Nephron progenitor cell (in vitro differentiated cells): ENCODE measurements at regions not wholly inside any gene's neighbourhood (a gene's known extent, or its start where the extent isn't known, plus 50 kb on each side); places are given as distances from the start of the nearest gene placed in this dataset.

Experiments
- DNase-seq: peaks from one replicate; pipeline ENCODE4 v3.0.0; 2021
- H3K27ac Mint-ChIP-seq: 2 replicates; pipeline ENCODE4 v1.8.0; 2021; ENCODE audit warnings: mild to moderate bottlenecking, moderate library complexity, mixed read lengths
- H3K27me3 Mint-ChIP-seq: 2 replicates; pipeline ENCODE4 v1.8.0; 2021; ENCODE audit warnings: mild to moderate bottlenecking, low read depth, mixed read lengths; ENCODE audit not compliant: poor library complexity
- H3K36me3 Mint-ChIP-seq: 2 replicates; pipeline ENCODE4 v1.8.0; 2021; ENCODE audit warnings: low read depth, mixed read lengths
- H3K4me1 Mint-ChIP-seq: 2 replicates; pipeline ENCODE4 v1.8.0; 2021; ENCODE audit warnings: mixed read lengths
- H3K4me3 Mint-ChIP-seq: 2 replicates; pipeline ENCODE4 v1.8.0; 2021; ENCODE audit warnings: mild to moderate bottlenecking, moderate library complexity, mixed read lengths
- H3K9me3 Mint-ChIP-seq: 2 replicates; pipeline ENCODE4 v1.8.0; 2021; ENCODE audit warnings: mild to moderate bottlenecking, moderate library complexity, mixed read lengths
- CTCF ChIP-seq: fragments of 200-600 bp; sonication (generic); IDR thresholded peaks from 2 replicates; pipeline ENCODE4 v1.5.0; 2021; ENCODE audit warnings: antibody characterized with exemption

GRCh38 chr20:19945732-19946670, 71.2 kb upstream of the NAA20 start:
- Mint-ChIP-seq H3K27me3 (peaks cover 3% of the 10 kb centered on the region), H3K4me3 (no peak overlapping the region), H3K9me3 (no peaks in the 10 kb centered on the region), H3K4me1 (no peaks in the 10 kb centered on the region), H3K27ac (peak overlapping the region; percentile 18), H3K36me3 (peaks cover 56% of the 10 kb centered on the region)
- no peak for TF ChIP-seq CTCF
- no peak for DNase-seq

GRCh38 chr20:19947611-19948264, 69.4 kb upstream of the NAA20 start:
- H3K36me3 Mint-ChIP-seq: peaks cover 38% of the 10 kb centered on the region
- no peak for TF ChIP-seq CTCF
- no peak for DNase-seq
- H3K9me3 Mint-ChIP-seq: no peaks in the 10 kb centered on the region
- H3K27ac Mint-ChIP-seq: no peak overlapping the region
- no peak overlapping the region for H3K4me3 Mint-ChIP-seq
- no peaks in the 10 kb centered on the region for H3K4me1 Mint-ChIP-seq
- H3K27me3 Mint-ChIP-seq: peaks cover 3% of the 10 kb centered on the region

- H3K36me3 Mint-ChIP-seq: peaks cover 36% of the 10 kb centered on the region
- H3K9me3 Mint-ChIP-seq: no peaks in the 10 kb centered on the region
- peaks cover 3% of the 10 kb centered on the region for H3K27me3 Mint-ChIP-seq
- H3K27ac Mint-ChIP-seq: no peak overlapping the region
- TF ChIP-seq CTCF: no peak
- no peaks in the 10 kb centered on the region for H3K4me1 Mint-ChIP-seq
- no peak for DNase-seq
- H3K4me3 Mint-ChIP-seq: no peak overlapping the region
Observed at GRCh38 chr20:19949195-19949867, 67.8 kb upstream of the NAA20 start.

GRCh38 chr20:19950042-19950441, 67.1 kb upstream of the NAA20 start:
- H3K27ac Mint-ChIP-seq: no peak overlapping the region
- TF ChIP-seq CTCF: no peak

GRCh38 chr20:19952392-19952791, 64.8 kb upstream of the NAA20 start:
- H3K9me3 Mint-ChIP-seq: no peaks in the 10 kb centered on the region
- DNase-seq: no peak
- no peak for TF ChIP-seq CTCF
- H3K4me1 Mint-ChIP-seq: no peaks in the 10 kb centered on the region
- H3K36me3 Mint-ChIP-seq: peaks cover 32% of the 10 kb centered on the region
- no peak overlapping the region for H3K27ac Mint-ChIP-seq
- no peaks in the 10 kb centered on the region for H3K27me3 Mint-ChIP-seq
- no peak overlapping the region for H3K4me3 Mint-ChIP-seq

More at GRCh38 chr20:19950042-19950441, 67.1 kb upstream of the NAA20 start:
- Mint-ChIP-seq H3K36me3 (peaks cover 35% of the 10 kb centered on the region), H3K27me3 (peaks cover 3% of the 10 kb centered on the region), H3K4me3 (no peak overlapping the region), H3K9me3 (no peaks in the 10 kb centered on the region), H3K4me1 (no peaks in the 10 kb centered on the region)
- no peak for DNase-seq
